ENCODE measurements at regions not wholly inside any gene's neighbourhood (a gene's known extent, or its start where the extent isn't known, plus 50 kb on each side); places are given as distances from the start of the nearest gene placed in this dataset.

DNA sequence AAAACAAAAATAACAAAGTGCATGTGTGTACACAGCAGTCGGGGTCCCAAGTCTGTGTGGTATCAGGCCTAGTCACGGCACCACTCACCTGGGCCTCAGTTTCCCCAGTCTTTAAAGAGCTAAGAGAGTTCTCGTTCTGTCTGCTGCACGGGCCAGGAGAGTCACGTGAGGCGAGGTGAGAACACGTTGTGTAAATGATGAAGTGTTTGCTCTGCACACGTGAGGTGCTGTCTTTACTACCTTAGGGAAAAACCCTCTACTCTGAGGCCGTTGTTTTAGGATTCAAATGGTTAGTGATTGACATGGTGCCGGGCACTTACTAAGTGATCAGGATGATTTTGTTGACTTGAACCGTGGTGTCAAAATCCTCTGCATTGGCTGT, 86.5 kb upstream of the PPARA start:
- TF ChIP-seq, protein P1, sequence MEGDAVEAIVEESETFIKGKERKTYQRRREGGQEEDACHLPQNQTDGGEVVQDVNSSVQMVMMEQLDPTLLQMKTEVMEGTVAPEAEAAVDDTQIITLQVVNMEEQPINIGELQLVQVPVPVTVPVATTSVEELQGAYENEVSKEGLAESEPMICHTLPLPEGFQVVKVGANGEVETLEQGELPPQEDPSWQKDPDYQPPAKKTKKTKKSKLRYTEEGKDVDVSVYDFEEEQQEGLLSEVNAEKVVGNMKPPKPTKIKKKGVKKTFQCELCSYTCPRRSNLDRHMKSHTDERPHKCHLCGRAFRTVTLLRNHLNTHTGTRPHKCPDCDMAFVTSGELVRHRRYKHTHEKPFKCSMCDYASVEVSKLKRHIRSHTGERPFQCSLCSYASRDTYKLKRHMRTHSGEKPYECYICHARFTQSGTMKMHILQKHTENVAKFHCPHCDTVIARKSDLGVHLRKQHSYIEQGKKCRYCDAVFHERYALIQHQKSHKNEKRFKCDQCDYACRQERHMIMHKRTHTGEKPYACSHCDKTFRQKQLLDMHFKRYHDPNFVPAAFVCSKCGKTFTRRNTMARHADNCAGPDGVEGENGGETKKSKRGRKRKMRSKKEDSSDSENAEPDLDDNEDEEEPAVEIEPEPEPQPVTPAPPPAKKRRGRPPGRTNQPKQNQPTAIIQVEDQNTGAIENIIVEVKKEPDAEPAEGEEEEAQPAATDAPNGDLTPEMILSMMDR (IDR thresholded peaks at IDR 0.05), result no peak
- TF ChIP-seq EP300 (IDR thresholded peaks at IDR 0.05), result no peak

Measured in gastroesophageal sphincter (tissue), 3 donors.